ENCODE measurements at regions not wholly inside any gene's neighbourhood (a gene's known extent, or its start where the extent isn't known, plus 50 kb on each side); places are given as distances from the start of the nearest gene placed in this dataset.

DNA sequence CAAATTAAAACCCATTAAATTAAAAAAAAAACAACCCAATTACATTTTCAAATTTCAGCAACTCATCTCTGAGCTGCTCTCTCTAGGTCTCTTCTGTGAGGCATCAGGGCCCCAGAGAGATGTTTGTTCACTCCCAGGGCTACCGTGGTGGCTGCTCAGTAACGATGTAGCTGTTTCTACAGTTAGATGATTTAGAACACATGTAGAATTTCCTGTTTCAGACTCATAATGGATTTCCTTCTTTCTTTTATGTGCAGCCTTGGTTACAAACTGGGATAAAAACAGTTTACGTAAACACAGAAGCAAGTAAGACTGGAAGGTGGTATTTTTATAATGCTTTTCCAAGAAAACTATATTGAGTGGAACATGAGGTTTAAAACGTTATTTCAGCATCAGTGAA is 116.1 kb upstream of the CCN2 start:
- no peak for DNase-seq (ENCODE audit: low read depth)
- no peak overlapping the region for H3K4me3 ChIP-seq (ENCODE audit: low read depth, low read length)
- no peaks in the 10 kb centered on the region for H3K27me3 ChIP-seq (ENCODE audit: control insufficient read depth, insufficient read depth, low read length)
- TF ChIP-seq, protein P1, sequence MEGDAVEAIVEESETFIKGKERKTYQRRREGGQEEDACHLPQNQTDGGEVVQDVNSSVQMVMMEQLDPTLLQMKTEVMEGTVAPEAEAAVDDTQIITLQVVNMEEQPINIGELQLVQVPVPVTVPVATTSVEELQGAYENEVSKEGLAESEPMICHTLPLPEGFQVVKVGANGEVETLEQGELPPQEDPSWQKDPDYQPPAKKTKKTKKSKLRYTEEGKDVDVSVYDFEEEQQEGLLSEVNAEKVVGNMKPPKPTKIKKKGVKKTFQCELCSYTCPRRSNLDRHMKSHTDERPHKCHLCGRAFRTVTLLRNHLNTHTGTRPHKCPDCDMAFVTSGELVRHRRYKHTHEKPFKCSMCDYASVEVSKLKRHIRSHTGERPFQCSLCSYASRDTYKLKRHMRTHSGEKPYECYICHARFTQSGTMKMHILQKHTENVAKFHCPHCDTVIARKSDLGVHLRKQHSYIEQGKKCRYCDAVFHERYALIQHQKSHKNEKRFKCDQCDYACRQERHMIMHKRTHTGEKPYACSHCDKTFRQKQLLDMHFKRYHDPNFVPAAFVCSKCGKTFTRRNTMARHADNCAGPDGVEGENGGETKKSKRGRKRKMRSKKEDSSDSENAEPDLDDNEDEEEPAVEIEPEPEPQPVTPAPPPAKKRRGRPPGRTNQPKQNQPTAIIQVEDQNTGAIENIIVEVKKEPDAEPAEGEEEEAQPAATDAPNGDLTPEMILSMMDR (IDR thresholded peaks at IDR 0.05; ENCODE audit: insufficient read depth, low read length, poor library complexity, severe bottlenecking), result no peak
- H3K36me3 ChIP-seq (ENCODE audit: control insufficient read depth, insufficient read depth, low read length), result no peaks in the 10 kb centered on the region

DNA sequence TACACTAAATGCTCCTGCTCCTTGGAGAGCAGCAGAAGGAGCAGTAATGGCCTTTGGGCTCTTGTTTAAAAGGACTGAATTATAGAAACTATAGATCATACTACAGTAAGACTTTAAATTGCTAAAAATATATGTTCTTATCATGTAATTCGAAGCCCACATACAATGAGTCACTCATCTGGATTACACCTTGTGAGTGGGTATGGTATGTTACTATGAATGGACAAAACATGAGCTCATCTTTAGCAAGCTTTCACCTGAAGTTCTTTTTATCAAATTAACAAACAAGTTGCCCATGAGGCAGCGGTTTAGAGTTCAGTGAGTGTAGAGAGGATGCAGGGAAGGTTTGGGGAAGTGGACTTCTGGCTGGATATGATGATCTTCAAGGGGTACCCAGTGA is 114.4 kb upstream of the CCN2 start:
- Histone ChIP-seq H3K4me3 (ENCODE audit: low read depth, low read length) (no peak overlapping the region), H3K36me3 (ENCODE audit: control insufficient read depth, insufficient read depth, low read length) (no peaks in the 10 kb centered on the region), H3K27me3 (ENCODE audit: control insufficient read depth, insufficient read depth, low read length) (no peaks in the 10 kb centered on the region)
- TF ChIP-seq, protein P1 (IDR thresholded peaks at IDR 0.05; ENCODE audit: insufficient read depth, low read length, poor library complexity, severe bottlenecking), result no peak
- no peak for DNase-seq (ENCODE audit: low read depth)

DNA sequence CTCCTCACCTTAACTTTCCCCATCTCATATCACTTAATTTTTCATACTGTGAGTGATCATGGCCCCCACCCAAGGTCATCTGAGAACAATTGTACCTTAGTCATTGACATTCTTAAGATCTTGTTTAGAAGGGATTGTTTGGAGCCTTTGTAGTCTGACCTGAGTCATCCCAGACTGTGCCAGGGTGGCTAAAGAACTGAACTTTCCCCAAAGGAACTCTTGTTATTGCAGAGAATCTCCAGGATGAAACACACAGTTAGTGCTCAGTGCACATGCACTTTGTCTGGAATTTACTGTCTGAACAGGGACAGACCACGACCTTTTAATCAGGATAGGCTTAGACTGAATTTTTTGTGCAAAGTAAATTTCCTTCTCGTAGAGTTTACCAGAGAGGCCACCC is 112.6 kb upstream of the CCN2 start:
- no peaks in the 10 kb centered on the region for H3K27me3 ChIP-seq (ENCODE audit: control insufficient read depth, insufficient read depth, low read length)
- TF ChIP-seq, protein P1 (IDR thresholded peaks at IDR 0.05; ENCODE audit: insufficient read depth, low read length, poor library complexity, severe bottlenecking), result no peak
- H3K36me3 ChIP-seq (ENCODE audit: control insufficient read depth, insufficient read depth, low read length), result no peaks in the 10 kb centered on the region
- DNase-seq (ENCODE audit: low read depth), result peak; percentile 71
- H3K4me3 ChIP-seq (ENCODE audit: low read depth, low read length), result no peak overlapping the region

DNA sequence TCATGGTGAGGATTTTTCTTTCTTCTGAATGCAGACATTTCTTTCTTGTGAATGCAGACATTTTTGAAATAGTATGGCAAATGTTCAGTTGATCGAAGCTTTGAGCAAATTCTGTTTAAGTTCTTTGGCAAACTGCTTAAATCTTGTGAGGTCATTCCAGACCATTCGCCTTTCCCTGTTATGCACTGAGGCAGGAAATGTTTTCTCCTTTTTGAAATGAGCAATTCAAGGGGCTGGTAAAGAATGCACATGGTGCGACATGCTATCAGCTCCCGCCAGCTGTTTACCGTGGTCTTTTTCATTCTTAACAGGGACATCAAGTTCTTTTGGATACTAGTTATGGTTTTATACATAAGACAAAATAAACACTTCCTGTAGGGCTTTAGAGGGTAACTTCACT is 112.0 kb upstream of the CCN2 start:
- H3K27me3 ChIP-seq (ENCODE audit: control insufficient read depth, insufficient read depth, low read length), result no peaks in the 10 kb centered on the region
- no peak for DNase-seq (ENCODE audit: low read depth)
- no peaks in the 10 kb centered on the region for H3K36me3 ChIP-seq (ENCODE audit: control insufficient read depth, insufficient read depth, low read length)
- no peak overlapping the region for H3K4me3 ChIP-seq (ENCODE audit: low read depth, low read length)
- TF ChIP-seq, protein P1 (IDR thresholded peaks at IDR 0.05; ENCODE audit: insufficient read depth, low read length, poor library complexity, severe bottlenecking), result no peak

DNA sequence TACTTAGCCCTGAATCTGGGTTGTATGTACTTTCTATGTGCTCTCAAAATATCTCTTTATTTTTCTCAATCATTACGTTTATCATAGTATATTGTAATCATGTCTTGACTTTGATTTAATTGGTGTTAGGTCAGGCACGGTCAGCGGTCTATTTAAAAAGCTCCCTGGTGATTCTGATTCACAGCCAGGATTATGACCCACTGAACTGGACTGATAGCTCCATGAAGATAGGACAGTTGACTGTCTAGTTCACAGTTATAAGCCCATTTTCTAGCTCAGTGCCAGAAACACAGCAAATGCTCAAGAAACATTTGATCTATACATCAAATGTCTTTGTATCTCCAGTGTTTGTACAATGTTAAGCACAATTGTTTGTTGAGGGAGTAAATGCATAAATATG is 111.5 kb upstream of the CCN2 start:
- no peak overlapping the region for H3K4me3 ChIP-seq (ENCODE audit: low read depth, low read length)
- H3K27me3 ChIP-seq (ENCODE audit: control insufficient read depth, insufficient read depth, low read length), result no peaks in the 10 kb centered on the region
- DNase-seq (ENCODE audit: low read depth), result no peak
- TF ChIP-seq, protein P1 (IDR thresholded peaks at IDR 0.05; ENCODE audit: insufficient read depth, low read length, poor library complexity, severe bottlenecking), result no peak
- no peaks in the 10 kb centered on the region for H3K36me3 ChIP-seq (ENCODE audit: control insufficient read depth, insufficient read depth, low read length)

DNA sequence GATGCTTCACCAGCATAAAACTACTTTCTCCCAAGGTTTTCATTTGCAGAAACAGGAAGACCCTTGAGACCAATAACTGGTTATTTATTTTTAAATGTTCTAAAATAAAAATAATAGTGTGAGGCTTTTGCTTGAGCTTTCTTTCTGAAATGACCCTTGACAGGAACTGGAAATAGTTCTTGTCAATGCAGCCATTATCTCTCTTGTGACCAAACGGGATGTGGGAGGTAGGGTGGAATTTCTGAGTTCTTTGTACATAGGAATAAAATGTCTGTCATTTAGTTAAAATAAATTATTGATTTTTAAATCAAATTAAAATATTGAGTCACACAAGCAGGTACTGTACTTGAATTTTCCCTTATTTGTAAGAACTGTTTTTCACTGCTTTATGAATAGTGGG is 110.2 kb upstream of the CCN2 start:
- TF ChIP-seq, protein P1 (IDR thresholded peaks at IDR 0.05; ENCODE audit: insufficient read depth, low read length, poor library complexity, severe bottlenecking), result no peak
- no peaks in the 10 kb centered on the region for H3K27me3 ChIP-seq (ENCODE audit: control insufficient read depth, insufficient read depth, low read length)
- H3K4me3 ChIP-seq (ENCODE audit: low read depth, low read length), result no peak overlapping the region
- DNase-seq (ENCODE audit: low read depth), result no peak
- no peaks in the 10 kb centered on the region for H3K36me3 ChIP-seq (ENCODE audit: control insufficient read depth, insufficient read depth, low read length)

All from kidney epithelial cell (primary cell).